Prostate gland (tissue), 2 donors: ENCODE measurements at regions not wholly inside any gene's neighbourhood (a gene's known extent, or its start where the extent isn't known, plus 50 kb on each side); places are given as distances from the start of the nearest gene placed in this dataset.

ENCODE experiments used
- POLR2A ChIP-seq: fragments of 450-650 bp; IDR thresholded peaks from one replicate; pipeline ENCODE4 v1.6.1; 2016; ENCODE audit warnings: antibody characterized with exemption, mild to moderate bottlenecking
- TF ChIP-seq, protein P1 (sequence below), 4 experiments: fragments of 200-600 bp in 2 of 4; fragments of 450-650 bp in 2 of 4; sonication (generic) in 2 of 4; IDR thresholded peaks; 1 replicate in 3 of 4; 2 replicates in 1 of 4; pipeline ENCODE4 v1.5.1; 2016 to 2019; ENCODE audit warnings: antibody characterized with exemption in 4 of 4, mild to moderate bottlenecking in 2 of 4, moderate library complexity in 2 of 4

DNA sequence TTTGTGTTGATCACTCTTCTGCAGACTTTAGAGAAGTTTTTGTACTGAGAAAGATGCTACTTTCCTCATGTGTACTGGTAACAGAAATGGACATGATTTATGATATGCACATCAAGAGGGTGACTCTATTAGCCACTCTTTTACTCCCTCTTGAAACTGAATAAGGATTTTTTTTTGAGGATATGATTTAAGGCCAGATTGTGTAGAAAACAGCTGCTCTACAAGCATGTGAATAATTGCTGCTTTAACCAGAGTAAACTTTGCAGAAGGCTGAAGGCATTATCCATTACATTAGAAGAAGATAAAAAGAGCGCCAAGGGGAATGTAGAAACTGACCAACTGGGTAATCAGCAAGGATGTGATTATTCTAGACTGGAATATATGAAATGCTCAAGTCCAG lies 276.2 kb upstream of the MAP3K7 start:
- TF ChIP-seq, protein P1, sequence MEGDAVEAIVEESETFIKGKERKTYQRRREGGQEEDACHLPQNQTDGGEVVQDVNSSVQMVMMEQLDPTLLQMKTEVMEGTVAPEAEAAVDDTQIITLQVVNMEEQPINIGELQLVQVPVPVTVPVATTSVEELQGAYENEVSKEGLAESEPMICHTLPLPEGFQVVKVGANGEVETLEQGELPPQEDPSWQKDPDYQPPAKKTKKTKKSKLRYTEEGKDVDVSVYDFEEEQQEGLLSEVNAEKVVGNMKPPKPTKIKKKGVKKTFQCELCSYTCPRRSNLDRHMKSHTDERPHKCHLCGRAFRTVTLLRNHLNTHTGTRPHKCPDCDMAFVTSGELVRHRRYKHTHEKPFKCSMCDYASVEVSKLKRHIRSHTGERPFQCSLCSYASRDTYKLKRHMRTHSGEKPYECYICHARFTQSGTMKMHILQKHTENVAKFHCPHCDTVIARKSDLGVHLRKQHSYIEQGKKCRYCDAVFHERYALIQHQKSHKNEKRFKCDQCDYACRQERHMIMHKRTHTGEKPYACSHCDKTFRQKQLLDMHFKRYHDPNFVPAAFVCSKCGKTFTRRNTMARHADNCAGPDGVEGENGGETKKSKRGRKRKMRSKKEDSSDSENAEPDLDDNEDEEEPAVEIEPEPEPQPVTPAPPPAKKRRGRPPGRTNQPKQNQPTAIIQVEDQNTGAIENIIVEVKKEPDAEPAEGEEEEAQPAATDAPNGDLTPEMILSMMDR (IDR thresholded peaks at IDR 0.05): no peak
- TF ChIP-seq POLR2A: no peak
